Activated T-cell treated with anti-CD3 and anti-CD28 coated beads, Interleukin-2, amount 50 U/mL, for 24 hours (primary cell): ENCODE measurements at regions not wholly inside any gene's neighbourhood (a gene's known extent, or its start where the extent isn't known, plus 50 kb on each side); places are given as distances from the start of the nearest gene placed in this dataset.
A peak's percentile ranks its signal among the peaks of the same experiment; 100 is the strongest.
"Not testable (repeated sequence)": the region's sequence is repeated elsewhere in the genome, so short reads cannot be mapped to it uniquely, and the experiment has no call there.

Experiments
- DNase-seq: peaks from one replicate; pipeline ENCODE4 v3.0.0-alpha.2; 2020
- H3K27ac Mint-ChIP-seq: 2 replicates; pipeline ENCODE4 v1.8.0; 2020; ENCODE audit warnings: mild to moderate bottlenecking, mixed read lengths
- H3K27me3 Mint-ChIP-seq: 2 replicates; pipeline ENCODE4 v1.8.0; 2020; ENCODE audit warnings: mixed read lengths
- H3K36me3 Mint-ChIP-seq: 2 replicates; pipeline ENCODE4 v1.8.0; 2020; ENCODE audit warnings: low read depth, mixed read lengths
- H3K4me1 Mint-ChIP-seq: 2 replicates; pipeline ENCODE4 v1.8.0; 2020; ENCODE audit warnings: low read depth, mixed read lengths
- H3K4me3 Mint-ChIP-seq: 2 replicates; pipeline ENCODE4 v1.8.0; 2020; ENCODE audit warnings: mild to moderate bottlenecking, moderate library complexity, mixed read lengths
- H3K9me3 Mint-ChIP-seq: 2 replicates; pipeline ENCODE4 v1.8.0; 2020; ENCODE audit warnings: mixed read lengths

GRCh38 chr4:49510238-49510637 is 524.2 kb downstream of the CWH43 start:
- H3K27ac Mint-ChIP-seq, H3K36me3 Mint-ChIP-seq, H3K4me3 Mint-ChIP-seq, DNase-seq, H3K27me3 Mint-ChIP-seq, H3K4me1 Mint-ChIP-seq: not testable (repeated sequence)
- peaks cover 45% of the 10 kb centered on the region for H3K9me3 Mint-ChIP-seq

- not testable (repeated sequence) for DNase-seq, H3K36me3 Mint-ChIP-seq, H3K27me3 Mint-ChIP-seq, H3K4me1 Mint-ChIP-seq, H3K27ac Mint-ChIP-seq, H3K4me3 Mint-ChIP-seq
- H3K9me3 Mint-ChIP-seq: peaks cover 50% of the 10 kb centered on the region
These were observed 525.3 kb downstream of the CWH43 start for GRCh38 chr4:49511353-49511752.

- H3K36me3 Mint-ChIP-seq: not testable (repeated sequence)
- H3K9me3 Mint-ChIP-seq: peaks cover 53% of the 10 kb centered on the region
- peak; percentile 32 for DNase-seq
These were observed 525.9 kb downstream of the CWH43 start for GRCh38 chr4:49511881-49512491.

GRCh38 chr4:49512641-49513545 is 526.8 kb downstream of the CWH43 start:
- not testable (repeated sequence) for H3K4me1 Mint-ChIP-seq, H3K27ac Mint-ChIP-seq, H3K27me3 Mint-ChIP-seq, H3K4me3 Mint-ChIP-seq, H3K36me3 Mint-ChIP-seq
- peaks cover 53% of the 10 kb centered on the region for H3K9me3 Mint-ChIP-seq
- DNase-seq: peak; percentile 42

More at GRCh38 chr4:49511881-49512491, 525.9 kb downstream of the CWH43 start:
- not testable (repeated sequence) for H3K4me3 Mint-ChIP-seq, H3K27ac Mint-ChIP-seq, H3K4me1 Mint-ChIP-seq, H3K27me3 Mint-ChIP-seq

GRCh38 chr4:49513546-49514115 is 527.6 kb downstream of the CWH43 start:
- not testable (repeated sequence) for H3K36me3 Mint-ChIP-seq, H3K27me3 Mint-ChIP-seq, H3K27ac Mint-ChIP-seq, H3K4me1 Mint-ChIP-seq, H3K4me3 Mint-ChIP-seq, DNase-seq
- H3K9me3 Mint-ChIP-seq: peaks cover 53% of the 10 kb centered on the region

GRCh38 chr4:49514171-49514699 is 528.2 kb downstream of the CWH43 start:
- H3K9me3 Mint-ChIP-seq: peaks cover 53% of the 10 kb centered on the region
- H3K4me3 Mint-ChIP-seq, H3K4me1 Mint-ChIP-seq, H3K27me3 Mint-ChIP-seq, H3K36me3 Mint-ChIP-seq, H3K27ac Mint-ChIP-seq: not testable (repeated sequence)
- peak; percentile 45 for DNase-seq

- H3K36me3 Mint-ChIP-seq, H3K4me3 Mint-ChIP-seq, H3K27ac Mint-ChIP-seq, H3K4me1 Mint-ChIP-seq, DNase-seq, H3K27me3 Mint-ChIP-seq: not testable (repeated sequence)
- peaks cover 53% of the 10 kb centered on the region for H3K9me3 Mint-ChIP-seq
These were observed 528.8 kb downstream of the CWH43 start for GRCh38 chr4:49514841-49515240.

- H3K4me1 Mint-ChIP-seq, H3K36me3 Mint-ChIP-seq, H3K4me3 Mint-ChIP-seq, H3K27me3 Mint-ChIP-seq, DNase-seq, H3K27ac Mint-ChIP-seq: not testable (repeated sequence)
- H3K9me3 Mint-ChIP-seq: peaks cover 51% of the 10 kb centered on the region
These were observed 529.2 kb downstream of the CWH43 start for GRCh38 chr4:49515241-49515640.

GRCh38 chr4:49516096-49516495 is 530.0 kb downstream of the CWH43 start:
- not testable (repeated sequence) for H3K4me3 Mint-ChIP-seq, H3K27ac Mint-ChIP-seq, H3K27me3 Mint-ChIP-seq, H3K36me3 Mint-ChIP-seq, DNase-seq, H3K4me1 Mint-ChIP-seq
- peaks cover 43% of the 10 kb centered on the region for H3K9me3 Mint-ChIP-seq

GRCh38 chr4:49516796-49517195 is 530.7 kb downstream of the CWH43 start:
- peaks cover 36% of the 10 kb centered on the region for H3K9me3 Mint-ChIP-seq
- H3K27ac Mint-ChIP-seq: no peak overlapping the region
- peaks cover 7% of the 10 kb centered on the region for H3K36me3 Mint-ChIP-seq
- H3K27me3 Mint-ChIP-seq: no peaks in the 10 kb centered on the region
- DNase-seq: no peak
- H3K4me1 Mint-ChIP-seq: no peaks in the 10 kb centered on the region
- H3K4me3 Mint-ChIP-seq: no peak overlapping the region

- H3K36me3 Mint-ChIP-seq, H3K4me3 Mint-ChIP-seq, H3K4me1 Mint-ChIP-seq, H3K27ac Mint-ChIP-seq, DNase-seq, H3K27me3 Mint-ChIP-seq: not testable (repeated sequence)
- H3K9me3 Mint-ChIP-seq: peaks cover 28% of the 10 kb centered on the region
These were observed 531.6 kb downstream of the CWH43 start for GRCh38 chr4:49517485-49518205.

- H3K36me3 Mint-ChIP-seq, H3K4me3 Mint-ChIP-seq, H3K4me1 Mint-ChIP-seq, H3K27me3 Mint-ChIP-seq, DNase-seq, H3K27ac Mint-ChIP-seq: not testable (repeated sequence)
- peaks cover 15% of the 10 kb centered on the region for H3K9me3 Mint-ChIP-seq
These were observed 533.3 kb downstream of the CWH43 start for GRCh38 chr4:49519150-49520035.

GRCh38 chr4:49523816-49524765 is 538.0 kb downstream of the CWH43 start:
- not testable (repeated sequence) for H3K27me3 Mint-ChIP-seq, DNase-seq, H3K4me1 Mint-ChIP-seq, H3K4me3 Mint-ChIP-seq, H3K9me3 Mint-ChIP-seq, H3K27ac Mint-ChIP-seq, H3K36me3 Mint-ChIP-seq
